SH-SY5Y (cell line): ENCODE measurements at regions not wholly inside any gene's neighbourhood (a gene's known extent, or its start where the extent isn't known, plus 50 kb on each side); places are given as distances from the start of the nearest gene placed in this dataset.

Experiments used
- GATA2 ChIP-seq: IDR thresholded peaks from 2 replicates; pipeline ENCODE4 v1.6.1; 2011; ENCODE audit warnings: mild to moderate bottlenecking, low read depth, low read length
- GATA3 ChIP-seq: IDR thresholded peaks from 2 replicates; pipeline ENCODE4 v1.6.1; 2011; ENCODE audit warnings: low read depth, mild to moderate bottlenecking, low read length, moderate library complexity

GRCh38 chr13:93025984-93026383, 200.6 kb upstream of the GPC6 start:
- TF ChIP-seq GATA3 (no peak), GATA2 (no peak)
